HG02973 (cell line): ENCODE measurements at regions not wholly inside any gene's neighbourhood (a gene's known extent, or its start where the extent isn't known, plus 50 kb on each side); places are given as distances from the start of the nearest gene placed in this dataset.
A peak's percentile ranks its signal among the peaks of the same experiment; 100 is the strongest.

Experiments used
- ATAC-seq: cut with Tn5 transposase; IDR thresholded peaks from one replicate; pipeline ENCODE4 v1.9.1; 2021; ENCODE audit warnings: moderate library complexity; ENCODE audit not compliant: unreplicated experiment

DNA sequence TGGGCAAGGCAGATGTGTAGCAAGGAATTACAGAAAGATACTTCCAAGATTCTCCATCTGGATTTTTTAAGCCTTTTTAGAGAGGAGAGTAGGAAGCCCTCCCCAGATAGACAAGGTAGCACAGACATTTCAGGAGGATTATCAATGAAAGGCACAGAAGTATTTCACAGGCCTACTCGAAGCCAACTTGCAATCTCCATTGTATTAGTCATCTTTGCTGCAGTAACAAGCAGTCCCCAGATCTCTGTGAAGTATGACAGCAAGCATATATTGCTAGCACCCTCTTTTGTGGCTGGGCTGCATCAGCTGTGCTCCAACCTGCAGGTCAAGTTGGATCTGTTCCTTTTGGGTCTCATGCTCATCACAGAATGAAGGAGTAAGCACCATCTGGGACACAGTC, 101.6 kb downstream of the MAF start:
- no peak for ATAC-seq

DNA sequence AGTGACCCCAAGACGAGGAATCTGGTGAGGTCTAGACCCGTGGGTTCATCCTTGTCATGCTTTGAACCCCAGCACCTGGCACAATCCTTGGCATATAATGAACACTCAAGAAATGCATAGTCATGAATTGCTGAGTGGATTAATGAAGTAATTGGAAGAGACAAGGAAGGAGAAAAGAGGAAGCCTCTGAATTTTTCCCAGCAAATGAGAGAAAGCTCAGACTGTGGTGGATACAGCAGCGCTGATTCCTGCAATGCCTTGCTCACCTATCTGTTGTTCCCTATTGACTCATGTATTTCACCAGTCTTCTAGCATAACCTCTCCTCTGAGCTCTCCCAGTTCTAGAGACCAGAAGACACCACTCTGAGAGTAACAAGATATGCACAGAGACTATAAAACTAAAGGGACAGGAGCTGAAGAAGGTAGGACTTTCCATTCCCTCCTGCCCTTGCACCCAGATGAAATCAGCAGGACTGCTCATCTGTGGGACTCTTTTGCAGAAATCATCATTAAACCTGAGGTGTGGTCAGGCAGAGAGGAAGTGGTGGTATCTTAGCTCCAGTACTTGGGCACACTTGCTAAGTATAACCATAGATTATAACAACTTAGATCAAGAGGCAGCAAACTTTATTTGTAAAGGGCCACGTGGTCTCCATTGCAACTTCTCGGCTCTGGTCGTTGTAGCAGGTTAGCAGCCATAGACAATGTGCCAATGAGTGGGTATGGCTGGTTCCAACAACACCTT, 102.8 kb downstream of the MAF start:
- ATAC-seq = no peak

DNA sequence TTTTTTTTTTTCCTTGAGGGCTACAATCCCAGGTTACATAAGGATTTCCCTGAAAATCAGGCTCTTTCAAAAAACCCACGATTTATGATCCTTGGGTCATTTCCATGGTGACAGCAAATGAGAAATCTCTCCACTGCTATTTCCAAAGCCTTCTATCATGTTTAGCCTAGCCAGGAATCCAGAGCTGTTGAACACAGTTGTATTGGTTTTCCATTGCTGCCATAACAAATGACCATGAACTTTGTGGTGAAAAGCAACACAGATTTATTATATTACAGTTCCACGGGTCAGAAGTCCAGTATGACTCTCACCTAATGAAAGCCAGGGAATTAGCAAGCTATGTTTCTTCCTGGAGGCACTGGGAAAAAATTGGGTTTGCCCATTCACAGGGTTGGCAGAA, 106.6 kb downstream of the MAF start:
- ATAC-seq = no peak

GRCh38 chr16:79492036-79492435, 108.5 kb downstream of the MAF start:
- ATAC-seq = no peak

GRCh38 chr16:79485020-79485419, 115.5 kb downstream of the MAF start:
- ATAC-seq = no peak

DNA sequence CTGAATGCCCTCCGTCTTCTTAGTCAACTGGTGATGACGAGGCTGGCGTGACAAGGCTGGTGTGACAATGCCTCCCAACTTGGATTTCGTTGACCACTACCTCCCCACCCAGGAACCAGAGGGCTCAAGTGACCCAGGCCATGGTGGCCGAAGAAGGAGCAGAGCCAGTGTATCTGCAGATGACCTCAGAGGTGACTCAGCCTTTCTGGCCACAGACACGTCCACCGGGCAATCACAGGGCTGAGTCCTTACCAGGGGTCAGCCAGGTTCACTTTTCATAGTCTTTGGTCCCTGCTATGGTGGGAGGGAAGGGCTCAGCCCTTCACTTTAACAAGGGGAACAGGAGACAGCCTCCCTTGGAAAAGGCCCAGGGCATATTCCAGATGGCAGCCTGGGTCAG, 116.3 kb downstream of the MAF start:
- no peak for ATAC-seq

- no peak for ATAC-seq
Observed at GRCh38 chr16:79483336-79483735, 117.2 kb downstream of the MAF start.

GRCh38 chr16:79482011-79482410, 118.5 kb downstream of the MAF start:
- no peak for ATAC-seq

- no peak for ATAC-seq
Observed at GRCh38 chr16:79480929-79481328, 119.6 kb downstream of the MAF start.

DNA sequence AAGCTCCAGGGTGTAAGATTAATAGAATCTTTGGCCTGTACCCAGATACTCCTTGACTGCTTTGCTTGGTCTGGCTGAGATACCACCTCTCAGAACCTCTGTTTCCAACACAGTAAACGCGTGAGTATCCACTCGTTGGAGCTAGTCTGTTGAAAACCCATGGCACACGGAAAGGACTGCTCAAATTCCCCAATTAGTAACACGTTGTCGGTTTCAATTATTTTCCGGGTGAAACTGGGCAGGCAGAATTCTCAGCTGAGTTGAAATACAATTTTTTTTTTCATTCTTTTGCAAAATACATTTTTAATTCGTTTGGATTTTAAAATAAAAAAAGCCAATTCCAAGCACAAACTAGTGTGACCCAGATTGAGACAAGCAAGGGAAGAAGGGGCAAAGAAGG, 120.5 kb downstream of the MAF start:
- no peak for ATAC-seq

DNA sequence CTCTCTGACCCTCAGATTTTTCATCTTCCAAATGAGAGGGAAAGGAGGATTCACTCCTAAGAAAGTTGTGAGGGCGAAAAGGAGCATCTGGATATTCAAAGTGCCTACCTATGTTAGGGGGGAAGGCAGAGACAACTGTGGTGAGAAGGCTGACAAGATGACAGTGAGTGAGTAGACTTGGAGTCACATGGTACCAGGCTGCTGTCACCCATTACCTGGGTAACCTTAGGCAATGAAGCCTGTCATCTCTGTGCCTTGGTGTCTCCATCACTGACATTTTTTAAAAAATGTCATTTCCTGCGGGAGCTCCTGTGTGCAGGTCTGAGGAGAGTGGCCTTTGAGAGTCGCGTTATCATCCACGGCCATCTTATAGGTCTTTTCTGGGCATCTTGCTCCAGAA, 124.0 kb downstream of the MAF start:
- ATAC-seq = no peak

DNA sequence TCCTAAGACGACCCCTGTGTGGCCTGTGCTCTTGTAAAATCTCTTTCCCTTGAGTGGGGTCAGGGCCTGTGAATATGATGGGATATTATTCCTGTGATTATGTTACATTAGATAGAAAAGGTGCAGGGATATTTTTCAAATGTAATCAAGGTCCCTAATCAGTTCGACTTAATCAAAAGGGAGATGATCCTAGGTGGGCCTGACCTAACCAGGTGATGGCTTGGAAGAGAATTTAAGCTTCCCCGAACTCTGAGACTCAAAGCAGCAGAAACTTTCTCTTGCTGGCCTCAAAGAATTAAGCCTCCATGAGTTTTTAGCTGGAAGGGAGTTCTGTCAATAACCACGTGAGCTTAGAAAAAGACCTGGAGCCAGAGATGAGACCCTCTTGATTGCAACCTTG, 124.7 kb downstream of the MAF start:
- no peak for ATAC-seq

GRCh38 chr16:79473456-79473855, 127.1 kb downstream of the MAF start:
- no peak for ATAC-seq

DNA sequence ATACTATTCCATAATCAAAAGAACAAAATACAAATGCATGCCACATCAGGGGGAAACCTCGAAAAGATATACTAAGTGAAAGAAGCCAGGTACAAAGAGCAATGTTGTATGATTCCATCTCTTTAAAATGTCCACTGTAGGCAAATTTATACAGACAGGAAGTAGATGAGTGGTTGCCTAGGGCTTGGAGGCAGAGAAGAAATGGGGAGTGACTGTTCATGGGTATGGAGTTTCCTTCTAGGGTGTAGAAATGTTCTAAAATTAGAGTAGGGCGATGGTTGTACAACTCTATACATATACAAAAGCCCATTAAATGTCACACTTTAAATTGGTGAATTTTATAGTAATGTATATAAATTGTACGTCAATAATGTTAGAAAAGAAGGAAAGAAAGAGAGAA, 128.1 kb downstream of the MAF start:
- no peak for ATAC-seq

DNA sequence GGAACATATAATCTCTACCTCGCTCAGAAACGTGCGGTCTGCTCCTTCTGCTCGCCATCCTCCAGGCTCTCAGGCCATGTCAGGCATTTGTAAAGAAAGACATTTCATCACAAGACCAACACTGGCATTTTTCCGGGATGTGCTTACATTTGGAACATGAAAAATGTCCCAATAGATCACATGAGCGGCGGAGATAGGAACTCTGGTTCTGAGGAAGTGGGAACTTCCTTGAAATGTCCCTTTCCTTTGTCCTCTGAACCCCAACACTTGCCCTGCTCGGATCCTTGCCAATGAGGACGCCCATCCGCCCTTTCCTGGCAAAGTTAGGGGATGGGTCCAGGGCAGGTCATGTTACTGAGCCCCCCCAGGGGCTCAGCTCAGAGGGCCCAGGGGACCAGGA, 130.5 kb downstream of the MAF start:
- ATAC-seq = no peak

GRCh38 chr16:79468631-79469030, 131.9 kb downstream of the MAF start:
- no peak for ATAC-seq

DNA sequence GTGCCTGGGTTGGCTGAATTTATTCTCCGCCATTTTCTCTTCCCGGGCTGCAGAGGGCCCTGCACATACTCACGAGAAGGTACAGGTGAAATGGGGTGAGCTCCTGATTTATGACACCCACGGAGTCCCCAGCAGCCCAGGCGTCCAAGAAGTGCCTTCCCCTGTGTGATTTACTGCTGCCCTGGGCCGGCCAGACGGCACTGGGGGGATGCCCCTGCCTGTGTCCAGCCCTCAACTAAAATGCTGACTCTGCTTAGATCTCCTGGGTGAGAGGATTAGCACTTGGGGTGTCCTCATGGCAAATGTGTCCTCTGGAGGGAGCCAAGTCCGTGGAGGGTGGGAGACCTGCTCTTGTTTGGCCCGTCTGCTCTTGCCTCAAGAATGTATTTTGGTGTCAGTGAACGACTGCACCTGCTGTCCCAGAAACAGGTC, 132.4 kb downstream of the MAF start:
- no peak for ATAC-seq

DNA sequence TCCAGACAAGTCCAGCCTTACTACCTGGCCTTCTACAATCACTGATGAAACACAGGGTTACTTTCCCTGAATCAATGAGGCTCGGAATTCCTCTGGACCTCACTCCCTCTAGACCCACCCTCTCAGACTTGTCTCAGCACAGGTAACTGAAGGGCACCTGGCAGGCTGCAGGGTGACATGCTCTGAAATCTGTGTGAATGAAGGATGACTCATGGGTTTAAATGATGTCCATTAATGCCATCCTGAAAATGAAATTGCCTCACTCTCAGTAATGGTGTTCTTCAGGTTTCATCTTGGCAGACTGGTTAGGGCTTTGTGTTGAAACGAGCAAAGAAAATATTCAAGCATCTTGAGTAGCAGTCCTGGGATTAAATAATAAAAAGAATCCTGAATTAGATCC, 134.4 kb downstream of the MAF start:
- no peak for ATAC-seq

DNA sequence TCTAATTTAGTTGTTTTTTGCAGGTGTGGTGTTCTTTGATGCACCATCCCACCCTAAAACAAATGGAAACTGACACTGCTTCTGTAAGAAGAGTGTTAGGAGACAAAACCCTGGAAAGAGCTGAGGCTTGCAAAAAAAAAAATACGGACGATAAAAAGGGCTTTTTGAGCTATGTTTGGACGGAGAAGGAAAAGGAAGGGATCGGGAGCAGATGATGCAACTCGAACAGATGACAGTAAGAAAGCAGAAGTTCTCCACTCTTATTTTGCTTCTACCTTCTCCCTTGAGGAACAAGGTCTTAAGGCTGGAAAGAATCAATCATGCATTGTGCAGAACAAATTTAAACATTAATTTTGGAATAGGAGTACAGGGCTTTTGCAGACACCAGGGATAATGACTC, 136.7 kb downstream of the MAF start:
- no peak for ATAC-seq

GRCh38 chr16:79456036-79456435, 144.5 kb downstream of the MAF start:
- ATAC-seq = no peak

DNA sequence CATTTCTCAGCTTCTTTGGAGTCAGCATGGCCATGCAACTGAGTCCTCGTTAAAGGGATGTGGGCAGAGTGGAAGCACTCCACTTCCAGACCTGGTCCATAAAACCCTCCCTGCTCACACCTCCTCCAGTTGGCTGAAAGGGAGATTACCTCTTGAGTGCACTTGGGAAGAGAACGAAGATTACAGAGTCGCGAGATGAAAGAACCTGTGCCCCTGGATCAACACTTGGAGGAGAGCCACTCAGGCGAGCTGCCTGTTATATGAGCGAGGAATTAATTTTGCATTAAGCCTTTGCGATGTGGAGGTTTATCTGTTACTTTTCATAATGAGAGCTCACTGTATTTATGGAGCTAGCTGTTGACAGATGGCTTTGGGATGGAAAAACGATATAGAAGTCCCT, 147.9 kb downstream of the MAF start:
- ATAC-seq = no peak

DNA sequence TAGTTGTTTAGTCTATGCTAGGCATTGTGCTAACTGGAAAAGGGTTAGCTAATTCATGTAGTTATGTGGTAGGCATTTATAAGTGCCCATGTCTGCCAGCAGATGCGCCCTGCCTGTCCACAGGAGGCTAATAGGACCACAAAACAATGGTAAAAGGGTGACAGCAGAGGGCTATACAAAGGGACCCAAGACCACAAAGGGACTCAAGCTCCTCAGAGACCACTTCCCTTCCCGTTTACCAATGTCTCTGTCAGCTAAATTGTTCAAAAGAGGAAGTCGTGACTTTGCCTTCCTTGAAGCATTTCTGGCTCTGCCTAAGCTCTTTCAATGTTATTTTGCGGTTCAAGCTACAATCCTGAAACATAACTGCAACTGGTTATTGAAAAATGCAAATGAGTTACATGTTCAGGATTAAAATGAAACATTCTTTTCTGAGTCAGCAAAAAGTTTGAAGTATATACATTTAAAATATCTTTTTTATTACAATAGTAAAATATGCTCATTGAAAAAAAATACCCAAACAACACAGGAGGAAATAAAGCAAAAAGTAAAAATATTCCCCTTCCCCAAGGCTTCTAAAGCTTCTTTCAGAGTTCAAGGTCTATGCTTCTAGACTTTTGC, 149.2 kb downstream of the MAF start:
- ATAC-seq = peak; percentile 67

- no peak for ATAC-seq
Observed at GRCh38 chr16:79449900-79450299, 150.6 kb downstream of the MAF start.
